Lower lobe of right lung (tissue), 2 donors: ENCODE measurements at regions not wholly inside any gene's neighbourhood (a gene's known extent, or its start where the extent isn't known, plus 50 kb on each side); places are given as distances from the start of the nearest gene placed in this dataset.
A peak's percentile ranks its signal among the peaks of the same experiment; 100 is the strongest.

Experiments used
- ATAC-seq, 2 donors: fragments of 200-7000 bp; cut with Tn5 transposase; one replicate each; pipeline ENCODE4 v1.9.1; 2020 to 2022; ENCODE audit warnings: mild to moderate bottlenecking in 2 of 2, moderate library complexity in 2 of 2
- DNase-seq: peaks from one replicate; pipeline ENCODE4 v3.0.0-alpha.2; 2020
- H3K27ac ChIP-seq: fragments of 200-600 bp; one replicate; pipeline ENCODE4 v1.8.0; 2022
- H3K27me3 ChIP-seq: fragments of 200-600 bp; one replicate; pipeline ENCODE4 v1.8.0; 2022; ENCODE audit warnings: low read depth
- H3K36me3 ChIP-seq: fragments of 200-600 bp; one replicate; pipeline ENCODE4 v1.8.0; 2022; ENCODE audit warnings: mild to moderate bottlenecking
- H3K4me1 ChIP-seq: fragments of 200-600 bp; one replicate; pipeline ENCODE4 v1.8.0; 2022
- H3K4me3 ChIP-seq: fragments of 200-600 bp; one replicate; pipeline ENCODE4 v1.8.0; 2022; ENCODE audit warnings: mild to moderate bottlenecking
- H3K9me3 ChIP-seq: fragments of 200-600 bp; one replicate; pipeline ENCODE4 v1.8.0; 2022
- intact Hi-C: fragments of 100-400 bp; cut with DNase I; formaldehyde crosslinking; loops from one replicate; pipeline ENCODE4 v1.11.0; 2022
- TF ChIP-seq, protein P1 (sequence below): fragments of 200-600 bp; IDR thresholded peaks from one replicate; pipeline ENCODE4 v1.8.0; 2022; ENCODE audit warnings: antibody characterized with exemption, mild to moderate bottlenecking
- donor health status: DM: no; HTN: yes; CAD: no; lungs with severe emphysema.

DNA sequence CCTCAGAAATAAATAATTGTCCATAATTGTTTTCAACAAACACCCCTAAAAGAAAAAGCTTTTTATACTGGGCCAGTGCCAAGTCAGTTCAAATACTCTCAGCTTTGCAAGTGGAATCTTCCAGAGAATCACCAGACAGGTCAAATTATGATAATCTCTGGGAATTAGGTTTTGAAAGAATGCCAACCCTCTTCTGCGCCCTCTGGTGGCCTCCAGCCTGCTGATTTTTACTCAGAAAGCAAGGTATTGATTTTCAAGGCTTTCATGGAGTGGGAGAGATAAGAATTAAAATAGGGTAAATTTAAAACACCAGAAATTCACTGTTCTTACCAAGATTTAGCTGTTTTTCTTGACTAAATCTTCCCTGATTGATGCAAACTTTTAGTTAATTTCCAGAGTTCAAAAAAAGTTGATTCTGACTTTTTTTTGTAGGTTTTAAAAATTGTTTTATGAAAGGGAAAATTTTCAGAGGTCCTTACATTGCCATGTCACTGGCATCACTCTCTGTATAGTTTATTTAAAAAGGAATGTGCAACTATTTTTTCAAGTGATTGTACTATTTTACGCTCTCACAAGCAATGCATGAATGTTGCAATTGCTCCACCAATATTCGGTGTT, 282.9 kb upstream of the TNP1 start:
- ATAC-seq = no peak
- Histone ChIP-seq H3K4me3 (no peak overlapping the region), H3K4me1 (no peaks in the 10 kb centered on the region), H3K27ac (no peak overlapping the region), H3K36me3 (no peaks in the 10 kb centered on the region), H3K27me3 (no peaks in the 10 kb centered on the region), H3K9me3 (peaks cover 31% of the 10 kb centered on the region)
- TF ChIP-seq, protein P1, sequence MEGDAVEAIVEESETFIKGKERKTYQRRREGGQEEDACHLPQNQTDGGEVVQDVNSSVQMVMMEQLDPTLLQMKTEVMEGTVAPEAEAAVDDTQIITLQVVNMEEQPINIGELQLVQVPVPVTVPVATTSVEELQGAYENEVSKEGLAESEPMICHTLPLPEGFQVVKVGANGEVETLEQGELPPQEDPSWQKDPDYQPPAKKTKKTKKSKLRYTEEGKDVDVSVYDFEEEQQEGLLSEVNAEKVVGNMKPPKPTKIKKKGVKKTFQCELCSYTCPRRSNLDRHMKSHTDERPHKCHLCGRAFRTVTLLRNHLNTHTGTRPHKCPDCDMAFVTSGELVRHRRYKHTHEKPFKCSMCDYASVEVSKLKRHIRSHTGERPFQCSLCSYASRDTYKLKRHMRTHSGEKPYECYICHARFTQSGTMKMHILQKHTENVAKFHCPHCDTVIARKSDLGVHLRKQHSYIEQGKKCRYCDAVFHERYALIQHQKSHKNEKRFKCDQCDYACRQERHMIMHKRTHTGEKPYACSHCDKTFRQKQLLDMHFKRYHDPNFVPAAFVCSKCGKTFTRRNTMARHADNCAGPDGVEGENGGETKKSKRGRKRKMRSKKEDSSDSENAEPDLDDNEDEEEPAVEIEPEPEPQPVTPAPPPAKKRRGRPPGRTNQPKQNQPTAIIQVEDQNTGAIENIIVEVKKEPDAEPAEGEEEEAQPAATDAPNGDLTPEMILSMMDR = peak; percentile 52
- DNase-seq = no peak
- intact Hi-C loops = no loop called here

DNA sequence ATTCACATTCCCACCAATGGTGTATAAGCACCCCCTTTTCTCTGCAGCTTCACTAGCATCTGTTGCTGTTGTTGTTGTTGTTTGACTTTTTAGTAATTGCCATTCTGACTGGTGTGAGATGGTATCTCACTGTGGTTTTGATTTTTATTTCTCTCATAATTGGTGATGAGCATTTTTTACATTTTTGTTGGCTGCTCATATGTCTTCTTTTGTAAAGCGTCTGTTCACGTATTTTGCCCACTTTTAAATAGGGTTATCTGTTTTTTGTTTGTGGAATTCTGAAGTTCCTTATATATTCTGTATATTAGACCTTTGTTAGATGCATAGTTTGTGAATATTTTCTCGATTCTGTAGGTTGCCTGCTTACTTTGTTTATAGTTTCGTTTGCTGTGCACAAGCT, 278.4 kb upstream of the TNP1 start:
- TF ChIP-seq, protein P1 = no peak
- H3K9me3 ChIP-seq = peaks cover 32% of the 10 kb centered on the region
- intact Hi-C loops = no loop called here
- ATAC-seq = no peak
- no peak overlapping the region for H3K4me3 ChIP-seq
- H3K36me3 ChIP-seq = no peaks in the 10 kb centered on the region
- no peak for DNase-seq
- H3K27me3 ChIP-seq = no peaks in the 10 kb centered on the region
- H3K4me1 ChIP-seq = no peaks in the 10 kb centered on the region
- H3K27ac ChIP-seq = no peak overlapping the region

DNA sequence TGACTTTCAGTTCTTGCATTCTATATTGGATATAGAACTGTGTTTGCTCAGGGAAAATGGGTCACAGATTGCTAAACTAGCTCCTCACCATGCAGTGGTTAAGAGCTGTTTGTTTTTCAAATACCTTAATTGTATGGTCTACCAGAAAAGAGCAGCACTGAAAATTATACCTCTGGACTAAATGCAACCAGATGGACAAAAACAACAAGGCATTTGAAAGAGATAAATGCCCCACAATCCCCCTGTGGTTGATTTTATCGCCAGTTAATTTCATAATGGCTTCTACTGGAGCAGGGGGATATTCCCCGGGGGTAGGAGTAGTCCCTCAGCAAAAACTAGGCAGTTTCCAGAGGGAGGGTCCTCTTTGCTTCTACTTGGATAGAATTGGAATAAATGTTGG, 267.9 kb upstream of the TNP1 start:
- no peaks in the 10 kb centered on the region for H3K9me3 ChIP-seq
- TF ChIP-seq, protein P1 = no peak
- intact Hi-C loops = no loop called here

DNA sequence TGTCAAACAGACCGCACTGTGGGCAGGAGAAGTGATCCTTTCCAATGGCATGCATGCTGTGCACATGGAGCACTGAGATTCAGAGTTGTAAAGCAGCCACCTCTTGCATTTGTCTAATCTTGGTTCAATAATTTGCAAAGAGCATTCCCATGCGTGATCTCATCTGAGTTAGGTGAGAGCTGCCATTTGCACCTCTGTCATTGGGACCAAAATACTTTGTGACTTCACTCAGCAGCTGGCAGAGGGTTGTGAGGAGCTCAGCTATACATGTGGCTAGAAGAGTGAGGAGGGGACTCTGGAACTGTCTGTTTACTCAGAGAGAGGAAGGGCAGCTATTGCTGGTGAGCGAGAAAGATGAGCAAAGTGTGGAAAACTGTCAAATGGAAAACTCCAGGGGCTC, 265.1 kb upstream of the TNP1 start:
- ATAC-seq (no peak), DNase-seq (no peak)
- no peak overlapping the region for H3K27ac ChIP-seq
- no peaks in the 10 kb centered on the region for H3K4me1 ChIP-seq
- H3K36me3 ChIP-seq = no peaks in the 10 kb centered on the region
- intact Hi-C loops = no loop called here
- H3K27me3 ChIP-seq = no peaks in the 10 kb centered on the region
- no peaks in the 10 kb centered on the region for H3K9me3 ChIP-seq
- no peak overlapping the region for H3K4me3 ChIP-seq
- TF ChIP-seq, protein P1 = no peak

More for the DNA sequence above, 267.9 kb upstream of the TNP1 start:
- Histone ChIP-seq H3K27ac (no peak overlapping the region), H3K4me3 (no peak overlapping the region), H3K4me1 (no peaks in the 10 kb centered on the region), H3K36me3 (no peaks in the 10 kb centered on the region), H3K27me3 (no peaks in the 10 kb centered on the region)
- DNase-seq = no peak
- ATAC-seq = no peak

DNA sequence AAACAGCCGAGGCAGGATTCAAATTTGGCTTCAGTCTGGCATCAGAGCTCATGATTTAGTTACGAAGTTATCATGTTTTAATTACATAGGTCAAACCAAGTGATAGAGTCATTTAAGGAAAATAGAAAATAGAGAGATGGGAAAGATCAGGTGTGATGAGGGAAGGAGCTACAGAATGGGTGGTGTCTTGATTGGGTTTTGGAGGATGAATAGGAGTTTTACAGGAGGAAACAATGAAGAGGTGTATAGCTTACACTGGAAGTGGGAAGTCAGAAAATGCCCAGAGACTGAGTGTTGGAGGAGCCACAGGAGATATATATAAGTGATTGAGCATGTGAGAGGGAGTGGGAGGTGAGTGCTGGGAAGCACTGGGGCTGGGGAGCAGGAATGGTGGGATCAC, 264.2 kb upstream of the TNP1 start:
- Histone ChIP-seq H3K4me1 (no peaks in the 10 kb centered on the region), H3K9me3 (no peaks in the 10 kb centered on the region), H3K4me3 (no peak overlapping the region), H3K36me3 (no peaks in the 10 kb centered on the region), H3K27ac (no peak overlapping the region), H3K27me3 (no peaks in the 10 kb centered on the region)
- no peak for ATAC-seq
- intact Hi-C loops = no loop called here
- TF ChIP-seq, protein P1 = no peak
- DNase-seq = no peak

DNA sequence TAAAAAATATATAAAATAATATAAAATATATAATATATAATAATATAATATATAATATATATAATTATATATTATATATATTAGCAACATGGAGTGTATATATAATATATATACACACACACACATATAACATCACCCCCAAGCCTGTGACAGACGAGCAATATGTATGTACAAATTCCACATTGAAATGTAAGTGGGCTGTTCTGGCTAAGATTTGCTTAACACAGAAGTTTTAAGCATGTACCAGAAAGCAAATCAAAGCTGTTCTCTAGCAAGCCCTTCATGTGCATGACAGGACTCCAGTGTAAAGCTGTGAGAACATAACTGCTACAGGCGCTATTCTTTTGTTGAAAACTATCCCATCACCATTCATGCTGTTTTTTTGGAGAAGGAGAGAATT, 261.7 kb upstream of the TNP1 start:
- Histone ChIP-seq H3K4me3 (no peak overlapping the region), H3K27ac (no peak overlapping the region), H3K4me1 (no peaks in the 10 kb centered on the region), H3K36me3 (no peaks in the 10 kb centered on the region), H3K27me3 (no peaks in the 10 kb centered on the region), H3K9me3 (no peaks in the 10 kb centered on the region)
- ATAC-seq (no peak), DNase-seq (no peak)
- intact Hi-C loops = no loop called here
- TF ChIP-seq, protein P1 = no peak
